ENCODE measurements at regions not wholly inside any gene's neighbourhood (a gene's known extent, or its start where the extent isn't known, plus 50 kb on each side); places are given as distances from the start of the nearest gene placed in this dataset.
A peak's percentile ranks its signal among the peaks of the same experiment; 100 is the strongest.

GRCh38 chr10:130729876-130730275 lies 581.6 kb downstream of the TCERG1L start:
- DNase-seq (ENCODE audit: low spot score in 2 of 2): no peak
- intact Hi-C loops (cut with DNase I): no loop called here
- no peak overlapping the region for H3K27ac ChIP-seq
- H3K27me3 ChIP-seq: no peaks in the 10 kb centered on the region
- H3K4me1 ChIP-seq: no peaks in the 10 kb centered on the region
- no peak overlapping the region for H3K4me3 ChIP-seq
- no peaks in the 10 kb centered on the region for H3K36me3 ChIP-seq
- no peaks in the 10 kb centered on the region for H3K9me3 ChIP-seq
- TF ChIP-seq CTCF (IDR thresholded peaks at IDR 0.05): no peak

GRCh38 chr10:130737186-130737585 lies 574.3 kb downstream of the TCERG1L start:
- no peak overlapping the region for H3K4me3 ChIP-seq
- no peaks in the 10 kb centered on the region for H3K9me3 ChIP-seq
- intact Hi-C loops (cut with DNase I): no loop called here
- no peaks in the 10 kb centered on the region for H3K36me3 ChIP-seq
- no peaks in the 10 kb centered on the region for H3K27me3 ChIP-seq
- DNase-seq (ENCODE audit: low spot score in 2 of 2): no peak
- no peak overlapping the region for H3K27ac ChIP-seq
- H3K4me1 ChIP-seq: no peaks in the 10 kb centered on the region
- TF ChIP-seq CTCF (IDR thresholded peaks at IDR 0.05): no peak

GRCh38 chr10:130737621-130738020 lies 573.9 kb downstream of the TCERG1L start:
- H3K36me3 ChIP-seq: no peaks in the 10 kb centered on the region
- TF ChIP-seq CTCF (IDR thresholded peaks at IDR 0.05): no peak
- no peak overlapping the region for H3K4me3 ChIP-seq
- H3K27ac ChIP-seq: no peak overlapping the region
- intact Hi-C loops (cut with DNase I): no loop called here
- no peaks in the 10 kb centered on the region for H3K9me3 ChIP-seq
- peak in 1 of 2 donors; percentile 27 for DNase-seq (ENCODE audit: low spot score in 2 of 2)
- H3K27me3 ChIP-seq: no peaks in the 10 kb centered on the region
- no peaks in the 10 kb centered on the region for H3K4me1 ChIP-seq

GRCh38 chr10:130739016-130739756 lies 572.3 kb downstream of the TCERG1L start:
- intact Hi-C loops (cut with DNase I): no loop called here
- H3K4me1 ChIP-seq: no peaks in the 10 kb centered on the region
- no peaks in the 10 kb centered on the region for H3K27me3 ChIP-seq
- DNase-seq (ENCODE audit: low spot score in 2 of 2): no peak
- H3K4me3 ChIP-seq: no peak overlapping the region
- no peak overlapping the region for H3K27ac ChIP-seq
- H3K36me3 ChIP-seq: no peaks in the 10 kb centered on the region
- H3K9me3 ChIP-seq: no peaks in the 10 kb centered on the region
- no peak for TF ChIP-seq CTCF (IDR thresholded peaks at IDR 0.05)

- no peak for DNase-seq (ENCODE audit: low spot score in 2 of 2)
- no peak for TF ChIP-seq CTCF (IDR thresholded peaks at IDR 0.05)
- intact Hi-C loops (cut with DNase I): no loop called here
- Histone ChIP-seq H3K27me3 (no peaks in the 10 kb centered on the region), H3K4me1 (no peaks in the 10 kb centered on the region), H3K4me3 (no peak overlapping the region), H3K36me3 (no peaks in the 10 kb centered on the region), H3K27ac (no peak overlapping the region), H3K9me3 (no peaks in the 10 kb centered on the region)
These were observed 571.8 kb downstream of the TCERG1L start for GRCh38 chr10:130739757-130740145.

- intact Hi-C loops (cut with DNase I): no loop called here
- no peaks in the 10 kb centered on the region for H3K27me3 ChIP-seq
- H3K9me3 ChIP-seq: no peaks in the 10 kb centered on the region
- no peak overlapping the region for H3K27ac ChIP-seq
- no peak for TF ChIP-seq CTCF (IDR thresholded peaks at IDR 0.05)
- DNase-seq (ENCODE audit: low spot score in 2 of 2): no peak
- H3K4me1 ChIP-seq: no peaks in the 10 kb centered on the region
- H3K36me3 ChIP-seq: no peaks in the 10 kb centered on the region
- no peak overlapping the region for H3K4me3 ChIP-seq
These were observed 571.4 kb downstream of the TCERG1L start for GRCh38 chr10:130740166-130740565.

Measured in ascending aorta (tissue), 2 donors.